A549 (cell line): ENCODE measurements at regions not wholly inside any gene's neighbourhood (a gene's known extent, or its start where the extent isn't known, plus 50 kb on each side); places are given as distances from the start of the nearest gene placed in this dataset.

ENCODE experiments used
- ATAC-seq, 2 experiments: fragments of 200-7000 bp in 1 of 2; fragments of >200 bp in 1 of 2; cut with Nextera tagmentation in 1 of 2; cut with Tn5 transposase in 1 of 2; 3 replicates each; pipeline versions ENCODE4 v1.8.0 to v1.9.1; 2018 to 2020; ENCODE audit warnings: mild to moderate bottlenecking in 1 of 2, moderate library complexity in 1 of 2
- CTCF ChIA-PET: fragments of 300-600 bp; sonication (Branson Sonifier 250); formaldehyde crosslinking; extraction: SDS; loops from one replicate; lab custom pipeline; 2021; ENCODE audit warnings: antibody characterized with exemption, inconsistent platforms; lab: Yijun Ruan, JAX
- POLR2A ChIA-PET: fragments of 350-600 bp; formaldehyde crosslinking; extraction: SDS; loops from one replicate; lab custom pipeline; 2021; ENCODE audit warnings: antibody characterized with exemption, inconsistent platforms; lab: Yijun Ruan, JAX
- DNase-seq, 2 experiments: peaks; one replicate each; pipeline versions ENCODE4 v3.0.0 to v3.0.0-alpha.2; 2011 to 2016; ENCODE audit warnings: low read depth in 1 of 2, low spot score in 1 of 2
- FAIRE-seq: peaks from 2 replicates; lab custom pipeline; 2011; peaks lifted over from hg19 to GRCh38; lab: Jason Lieb, UNC
- H3K27ac ChIP-seq, 2 experiments: fragments of >200 bp; sonication (Bioruptor Twin); formaldehyde crosslinking; 3 replicates each; pipeline ENCODE4 v1.5.1; 2016 to 2017
- H3K4me1 ChIP-seq: fragments of >200 bp; sonication (Bioruptor Twin); formaldehyde crosslinking; 3 replicates; pipeline ENCODE4 v1.6.1; 2016
- H3K4me2 ChIP-seq: fragments of >200 bp; sonication (Bioruptor Twin); formaldehyde crosslinking; 3 replicates; pipeline ENCODE4 v1.6.1; 2016
- H3K4me3 ChIP-seq: fragments of >200 bp; sonication (Bioruptor Twin); formaldehyde crosslinking; 3 replicates; pipeline ENCODE4 v1.5.1; 2016
- H3K9me3 ChIP-seq: fragments of >200 bp; sonication (Bioruptor Twin); formaldehyde crosslinking; 3 replicates; pipeline ENCODE4 v1.6.1; 2016
- BCL3 ChIP-seq: fragments of >200 bp; sonication (Bioruptor Twin); formaldehyde crosslinking; IDR thresholded peaks from 3 replicates; pipeline ENCODE4 v1.6.1; 2016
- BHLHE40 ChIP-seq: IDR thresholded peaks from 2 replicates; pipeline ENCODE4 v1.6.1; 2012; ENCODE audit warnings: low read depth, low read length, inconsistent platforms
- CBX8 ChIP-seq: fragments of 200-600 bp; sonication (generic); IDR thresholded peaks from 2 replicates; pipeline ENCODE4 v1.6.1; 2016
- CHD4 ChIP-seq: fragments of 200-600 bp; sonication (generic); IDR thresholded peaks from 2 replicates; pipeline ENCODE4 v1.6.1; 2016; ENCODE audit warnings: antibody characterized with exemption, mild to moderate bottlenecking, borderline replicate concordance
- EHF ChIP-seq: fragments of 250-450 bp; sonication (Bioruptor Pico); IDR thresholded peaks from 2 replicates; pipeline ENCODE4 v1.5.0; 2020; ENCODE audit warnings: mild to moderate bottlenecking
- EHMT2 ChIP-seq: fragments of 200-600 bp; sonication (generic); IDR thresholded peaks from 2 replicates; pipeline ENCODE4 v1.6.1; 2016; ENCODE audit warnings: antibody characterized with exemption, low read depth, mild to moderate bottlenecking, moderate library complexity
- EP300 ChIP-seq, 2 experiments: fragments of >200 bp; sonication (Bioruptor Twin); formaldehyde crosslinking; IDR thresholded peaks; 2 replicates in 1 of 2; 3 replicates in 1 of 2; pipeline ENCODE4 v1.6.1; 2016 to 2017
- ESRRA ChIP-seq: fragments of 150-350 bp; IDR thresholded peaks from 2 replicates; pipeline ENCODE4 v1.6.1; 2014; ENCODE audit warnings: mild to moderate bottlenecking, low read length, borderline replicate concordance
- FOXS1 ChIP-seq: fragments of 250-450 bp; sonication (Bioruptor Pico); IDR thresholded peaks from 2 replicates; pipeline ENCODE4 v1.5.0; 2020; ENCODE audit warnings: mild to moderate bottlenecking, moderate library complexity
- GATA3 ChIP-seq: IDR thresholded peaks from 2 replicates; pipeline ENCODE4 v1.6.1; 2012; ENCODE audit warnings: borderline replicate concordance
- HDAC2 ChIP-seq: fragments of 200-600 bp; sonication (generic); IDR thresholded peaks from 2 replicates; pipeline ENCODE4 v1.6.1; 2016
- HEYL ChIP-seq: fragments of 250-450 bp; sonication (Bioruptor Pico); IDR thresholded peaks from 2 replicates; pipeline ENCODE4 v1.8.0; 2021; ENCODE audit warnings: mild to moderate bottlenecking, moderate library complexity
- HOXA7 ChIP-seq: fragments of 250-450 bp; sonication (Bioruptor Pico); IDR thresholded peaks from 2 replicates; pipeline ENCODE4 v1.5.0; 2020; ENCODE audit warnings: mild to moderate bottlenecking, moderate library complexity
- NPAS2 ChIP-seq: fragments of 250-450 bp; sonication (Bioruptor Pico); IDR thresholded peaks from 2 replicates; pipeline ENCODE4 v1.8.0; 2022; ENCODE audit warnings: mild to moderate bottlenecking, moderate library complexity, borderline replicate concordance
- PBX3 ChIP-seq: IDR thresholded peaks from 2 replicates; pipeline ENCODE4 v1.6.1; 2012
- PHF8 ChIP-seq: fragments of 200-600 bp; sonication (generic); IDR thresholded peaks from 2 replicates; pipeline ENCODE4 v1.6.1; 2016; ENCODE audit warnings: low read depth, mild to moderate bottlenecking, antibody characterized with exemption, moderate library complexity, borderline replicate concordance
- POLR2A ChIP-seq: IDR thresholded peaks from 2 replicates; pipeline ENCODE4 v1.6.1; 2012; ENCODE audit warnings: mild to moderate bottlenecking, low read length
- RARB ChIP-seq: fragments of 250-450 bp; sonication (Bioruptor Pico); IDR thresholded peaks from 2 replicates; pipeline ENCODE4 v1.8.0; 2021; ENCODE audit warnings: mild to moderate bottlenecking, moderate library complexity
- RCOR1 ChIP-seq: fragments of 150-350 bp; IDR thresholded peaks from 2 replicates; pipeline ENCODE4 v1.6.1; 2014; ENCODE audit warnings: antibody characterized with exemption, low read length, low read depth
- RFX5 ChIP-seq: fragments of 450-650 bp; IDR thresholded peaks from 2 replicates; pipeline ENCODE4 v1.7.1; 2014; ENCODE audit warnings: antibody characterized with exemption, mild to moderate bottlenecking, moderate library complexity
- SREBF2 ChIP-seq: fragments of 450-650 bp; IDR thresholded peaks from 2 replicates; pipeline ENCODE4 v1.6.1; 2014; ENCODE audit warnings: mild to moderate bottlenecking, moderate library complexity
- USF2 ChIP-seq: fragments of 450-650 bp; IDR thresholded peaks from 2 replicates; pipeline ENCODE4 v1.6.1; 2014; ENCODE audit warnings: antibody characterized with exemption
- ZC3H11A ChIP-seq: fragments of 450-650 bp; IDR thresholded peaks from 2 replicates; pipeline ENCODE4 v1.6.1; 2014; ENCODE audit warnings: antibody characterized with exemption, mild to moderate bottlenecking
- WGBS: methylation state at CpG from one replicate; pipeline ENCODE4 v1.1.6; 2017; ENCODE audit errors: missing lambda C conversion rate; 5-methylcytosine and 5-hydroxymethylcytosine counted together
- TF ChIP-seq, protein P1 (sequence below): fragments of >200 bp; sonication (Bioruptor Twin); formaldehyde crosslinking; IDR thresholded peaks from 3 replicates; pipeline ENCODE4 v1.5.1; 2016
- TF ChIP-seq, protein P2 (sequence below): fragments of 250-450 bp; sonication (Bioruptor Pico); IDR thresholded peaks from 2 replicates; pipeline ENCODE4 v1.5.0; 2021; ENCODE audit warnings: mild to moderate bottlenecking, moderate library complexity, borderline replicate concordance

- ATAC-seq (no peak), FAIRE-seq (no peak), DNase-seq (no peak)
- CTCF ChIA-PET: no interaction called here
- no peak overlapping the region for H3K4me3 ChIP-seq
- H3K9me3 ChIP-seq: no peaks in the 10 kb centered on the region
- 37% methylated on average over 6 of the region's 6 CpGs for WGBS
- H3K27ac ChIP-seq: no peak overlapping the region
- no peak for TF ChIP-seq RARB (CRISPR knock-in tag)
- TF ChIP-seq, protein P1, sequence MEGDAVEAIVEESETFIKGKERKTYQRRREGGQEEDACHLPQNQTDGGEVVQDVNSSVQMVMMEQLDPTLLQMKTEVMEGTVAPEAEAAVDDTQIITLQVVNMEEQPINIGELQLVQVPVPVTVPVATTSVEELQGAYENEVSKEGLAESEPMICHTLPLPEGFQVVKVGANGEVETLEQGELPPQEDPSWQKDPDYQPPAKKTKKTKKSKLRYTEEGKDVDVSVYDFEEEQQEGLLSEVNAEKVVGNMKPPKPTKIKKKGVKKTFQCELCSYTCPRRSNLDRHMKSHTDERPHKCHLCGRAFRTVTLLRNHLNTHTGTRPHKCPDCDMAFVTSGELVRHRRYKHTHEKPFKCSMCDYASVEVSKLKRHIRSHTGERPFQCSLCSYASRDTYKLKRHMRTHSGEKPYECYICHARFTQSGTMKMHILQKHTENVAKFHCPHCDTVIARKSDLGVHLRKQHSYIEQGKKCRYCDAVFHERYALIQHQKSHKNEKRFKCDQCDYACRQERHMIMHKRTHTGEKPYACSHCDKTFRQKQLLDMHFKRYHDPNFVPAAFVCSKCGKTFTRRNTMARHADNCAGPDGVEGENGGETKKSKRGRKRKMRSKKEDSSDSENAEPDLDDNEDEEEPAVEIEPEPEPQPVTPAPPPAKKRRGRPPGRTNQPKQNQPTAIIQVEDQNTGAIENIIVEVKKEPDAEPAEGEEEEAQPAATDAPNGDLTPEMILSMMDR: no peak
- no peak for TF ChIP-seq USF2
- no peak for TF ChIP-seq RCOR1
- no peak for TF ChIP-seq EHF (CRISPR knock-in tag)
- TF ChIP-seq HDAC2: no peak
- TF ChIP-seq PHF8: no peak
- TF ChIP-seq CBX8: no peak
- POLR2A ChIA-PET: no interaction called here
- no peaks in the 10 kb centered on the region for H3K4me1 ChIP-seq
- H3K4me2 ChIP-seq: no peak overlapping the region
These were observed 84.8 kb upstream of the XIRP2 start for GRCh38 chr2:166803373-166804000.

DNA sequence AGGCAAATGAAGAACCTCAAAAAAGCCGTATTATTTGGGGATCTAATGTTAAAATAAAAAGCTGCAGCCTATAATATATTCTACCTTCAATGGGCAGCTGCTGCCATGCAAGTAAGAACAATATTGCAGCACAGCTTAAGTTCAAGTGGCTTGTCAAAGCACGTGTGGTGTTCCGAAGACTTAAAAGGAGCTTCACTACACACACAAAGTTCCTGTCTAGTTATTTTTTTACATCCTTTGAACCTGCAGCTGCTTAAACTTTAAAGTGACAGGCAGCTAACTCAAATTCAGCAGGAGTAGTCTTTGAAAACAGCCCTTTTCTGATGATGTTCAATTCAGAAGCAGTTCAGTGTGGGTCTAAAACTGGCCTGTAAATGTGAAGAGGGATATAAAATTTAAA lies 85.8 kb upstream of the XIRP2 start:
- Histone ChIP-seq H3K4me1 (no peaks in the 10 kb centered on the region), H3K4me2 (no peak overlapping the region), H3K27ac (no peak overlapping the region), H3K9me3 (no peaks in the 10 kb centered on the region), H3K4me3 (no peak overlapping the region)
- TF ChIP-seq POLR2A: no peak
- TF ChIP-seq ESRRA: no peak
- TF ChIP-seq PBX3: no peak
- TF ChIP-seq PHF8: no peak
- no peak for TF ChIP-seq FOXS1 (CRISPR knock-in tag)
- no peak for TF ChIP-seq RCOR1
- TF ChIP-seq CHD4: no peak
- TF ChIP-seq SREBF2: no peak
- TF ChIP-seq BCL3: no peak
- TF ChIP-seq RFX5: no peak
- TF ChIP-seq BHLHE40: no peak
- no peak for TF ChIP-seq CBX8
- no peak for TF ChIP-seq EHMT2
- no peak for ATAC-seq
- POLR2A ChIA-PET: no interaction called here
- CTCF ChIA-PET: no interaction called here
- DNase-seq: no peak
- 28% methylated on average over 3 of the region's 3 CpGs for WGBS
- no peak for FAIRE-seq

DNA sequence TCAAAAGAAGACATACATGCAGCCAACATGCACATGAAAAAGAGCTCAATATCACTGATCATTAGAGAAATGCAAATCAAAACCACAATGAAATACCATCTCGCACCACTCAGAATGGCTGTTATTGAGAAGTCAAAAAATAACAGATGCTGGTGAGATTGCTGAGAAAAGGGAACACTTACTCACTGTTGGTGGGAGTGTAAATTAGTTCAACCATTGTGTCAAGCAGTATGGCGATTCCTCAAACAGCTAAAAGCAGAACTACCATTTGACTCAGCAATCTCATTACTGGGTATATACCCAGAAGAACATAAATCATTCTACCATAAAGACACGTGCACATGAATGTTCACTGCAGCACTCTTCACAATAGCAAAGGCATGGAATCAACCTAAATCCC lies 95.5 kb upstream of the XIRP2 start:
- no peak for DNase-seq
- ChIA-PET POLR2A (no interaction called here), CTCF (no interaction called here)
- TF ChIP-seq, protein P2, sequence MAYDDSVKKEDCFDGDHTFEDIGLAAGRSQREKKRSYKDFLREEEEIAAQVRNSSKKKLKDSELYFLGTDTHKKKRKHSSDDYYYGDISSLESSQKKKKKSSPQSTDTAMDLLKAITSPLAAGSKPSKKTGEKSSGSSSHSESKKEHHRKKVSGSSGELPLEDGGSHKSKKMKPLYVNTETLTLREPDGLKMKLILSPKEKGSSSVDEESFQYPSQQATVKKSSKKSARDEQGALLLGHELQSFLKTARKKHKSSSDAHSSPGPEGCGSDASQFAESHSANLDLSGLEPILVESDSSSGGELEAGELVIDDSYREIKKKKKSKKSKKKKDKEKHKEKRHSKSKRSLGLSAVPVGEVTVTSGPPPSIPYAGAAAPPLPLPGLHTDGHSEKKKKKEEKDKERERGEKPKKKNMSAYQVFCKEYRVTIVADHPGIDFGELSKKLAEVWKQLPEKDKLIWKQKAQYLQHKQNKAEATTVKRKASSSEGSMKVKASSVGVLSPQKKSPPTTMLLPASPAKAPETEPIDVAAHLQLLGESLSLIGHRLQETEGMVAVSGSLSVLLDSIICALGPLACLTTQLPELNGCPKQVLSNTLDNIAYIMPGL (CRISPR knock-in tag): no peak
- TF ChIP-seq EP300 (IDR thresholded peaks at IDR 0.05) (no peak), GATA3 (no peak), HEYL (no peak), NPAS2 (CRISPR knock-in tag) (no peak), CBX8 (no peak), HOXA7 (CRISPR knock-in tag) (no peak), ZC3H11A (no peak)

More for the DNA sequence above, 95.5 kb upstream of the XIRP2 start:
- Histone ChIP-seq H3K9me3 (no peaks in the 10 kb centered on the region), H3K4me1 (no peaks in the 10 kb centered on the region), H3K4me3 (no peak overlapping the region), H3K27ac (no peak overlapping the region), H3K4me2 (no peak overlapping the region)
- ATAC-seq: no peak
- no peak for FAIRE-seq
- 12% methylated on average over 3 of the region's 3 CpGs for WGBS
